Neuronal stem cell (in vitro differentiated cells): ENCODE measurements at regions not wholly inside any gene's neighbourhood (a gene's known extent, or its start where the extent isn't known, plus 50 kb on each side); places are given as distances from the start of the nearest gene placed in this dataset.

ENCODE experiments used
- DNase-seq: peaks from one replicate; pipeline ENCODE4 v3.0.0-alpha.2; 2013; ENCODE audit warnings: low spot score
- H2AFZ ChIP-seq: one replicate; pipeline ENCODE4 v1.6.1; 2013; ENCODE audit warnings: mild to moderate bottlenecking, low read length, inconsistent platforms
- H2AK5ac ChIP-seq: 2 replicates; pipeline ENCODE4 v1.6.1; 2013; ENCODE audit warnings: low read depth, mild to moderate bottlenecking, inconsistent platforms, low read length, moderate library complexity, mixed read lengths
- H2BK120ac ChIP-seq: 2 replicates; pipeline ENCODE4 v1.6.1; 2013; ENCODE audit warnings: low read depth, mild to moderate bottlenecking, inconsistent platforms, low read length, moderate library complexity, mixed read lengths
- H2BK12ac ChIP-seq: one replicate; pipeline ENCODE4 v1.6.1; 2013; ENCODE audit warnings: low read length, inconsistent platforms
- H2BK15ac ChIP-seq: 2 replicates; pipeline ENCODE4 v1.6.1; 2013; ENCODE audit warnings: mild to moderate bottlenecking, low read length, inconsistent platforms, mixed read lengths
- H2BK5ac ChIP-seq: one replicate; pipeline ENCODE4 v1.6.1; 2013; ENCODE audit warnings: inconsistent platforms, mild to moderate bottlenecking, low read length, moderate library complexity
- H3K14ac ChIP-seq: one replicate; pipeline ENCODE4 v1.6.1; 2013; ENCODE audit warnings: low read length, inconsistent platforms
- H3K18ac ChIP-seq: 2 replicates; pipeline ENCODE4 v1.6.1; 2013; ENCODE audit warnings: low read length, inconsistent platforms
- H3K23ac ChIP-seq: 2 replicates; pipeline ENCODE4 v1.6.1; 2013; ENCODE audit warnings: low read depth, mild to moderate bottlenecking, mixed read lengths, low read length, inconsistent platforms; ENCODE audit not compliant: poor library complexity
- H3K27ac ChIP-seq: replicated peaks from 3 replicates; pipeline ENCODE4 v1.5.1; 2013; ENCODE audit warnings: low read length, inconsistent platforms
- H3K27me3 ChIP-seq, 3 experiments: 2 replicates each; pipeline ENCODE4 v1.6.1; 2013; ENCODE audit warnings: low read length in 3 of 3, mild to moderate bottlenecking in 2 of 3, inconsistent platforms in 1 of 3, low read depth in 1 of 3, mixed read lengths in 1 of 3, moderate library complexity in 1 of 3; ENCODE audit not compliant: control insufficient read depth in 3 of 3, insufficient read depth in 3 of 3
- H3K36me3 ChIP-seq, 2 donors: replicated peaks in 1 of 2; 2 replicates each; pipeline ENCODE4 v1.6.1; 2013; ENCODE audit warnings: low read length in 2 of 2; ENCODE audit not compliant: control insufficient read depth in 2 of 2, insufficient read depth in 2 of 2
- H3K4ac ChIP-seq: 2 replicates; pipeline ENCODE4 v1.6.1; 2013; ENCODE audit warnings: inconsistent platforms, mild to moderate bottlenecking, low read length, moderate library complexity
- H3K4me1 ChIP-seq, 2 donors: 1 replicate in 1 of 2; 2 replicates in 1 of 2; pipeline ENCODE4 v1.6.1; 2013; ENCODE audit warnings: low read length in 2 of 2, low read depth in 1 of 2; ENCODE audit not compliant: control insufficient read depth in 2 of 2, insufficient read depth in 1 of 2
- H3K4me2 ChIP-seq: one replicate; pipeline ENCODE4 v1.6.1; 2013; ENCODE audit warnings: mild to moderate bottlenecking, low read length, inconsistent platforms; ENCODE audit not compliant: insufficient read depth, poor library complexity, severe bottlenecking
- H3K4me3 ChIP-seq, 2 donors: 2 replicates each; pipeline ENCODE4 v1.5.1; 2013; ENCODE audit warnings: low read length in 2 of 2, mild to moderate bottlenecking in 2 of 2, inconsistent platforms in 1 of 2, moderate library complexity in 1 of 2
- H3K79me1 ChIP-seq: one replicate; pipeline ENCODE4 v1.6.1; 2013; ENCODE audit warnings: low read depth, mild to moderate bottlenecking, inconsistent platforms, low read length, moderate library complexity
- H3K9ac ChIP-seq: one replicate; pipeline ENCODE4 v1.6.1; 2013; ENCODE audit warnings: mild to moderate bottlenecking, low read depth, low read length, inconsistent platforms; ENCODE audit not compliant: poor library complexity
- H3K9me3 ChIP-seq, 2 donors: replicated peaks in 1 of 2; 2 replicates each; pipeline versions ENCODE3 to v1.6.1; 2013; ENCODE audit warnings: low read length in 2 of 2, mild to moderate bottlenecking in 2 of 2, inconsistent platforms in 1 of 2, low read depth in 1 of 2, mixed read lengths in 1 of 2, moderate library complexity in 1 of 2; ENCODE audit not compliant: control insufficient read depth in 2 of 2, insufficient read depth in 1 of 2
- H4K8ac ChIP-seq: one replicate; pipeline ENCODE4 v1.6.1; 2013; ENCODE audit warnings: low read depth, mild to moderate bottlenecking, inconsistent platforms, low read length, moderate library complexity
- H4K91ac ChIP-seq: one replicate; pipeline ENCODE4 v1.6.1; 2013; ENCODE audit warnings: low read length, low read depth, mild to moderate bottlenecking, inconsistent platforms; ENCODE audit not compliant: poor library complexity
- WGBS, 2 donors: extraction: QIAGEN DNeasy Blood & Tissue Kit; methylation state at CpG; one replicate each; pipeline ENCODE4 v1.1.7; 2013; ENCODE audit warnings: missing lambda C conversion rate in 2 of 2, mixed read lengths in 1 of 2; ENCODE audit not compliant: insufficient read length in 2 of 2, insufficient replicate concordance in 1 of 2; ENCODE audit errors: extremely low coverage in 2 of 2; 5-methylcytosine and 5-hydroxymethylcytosine counted together

DNA sequence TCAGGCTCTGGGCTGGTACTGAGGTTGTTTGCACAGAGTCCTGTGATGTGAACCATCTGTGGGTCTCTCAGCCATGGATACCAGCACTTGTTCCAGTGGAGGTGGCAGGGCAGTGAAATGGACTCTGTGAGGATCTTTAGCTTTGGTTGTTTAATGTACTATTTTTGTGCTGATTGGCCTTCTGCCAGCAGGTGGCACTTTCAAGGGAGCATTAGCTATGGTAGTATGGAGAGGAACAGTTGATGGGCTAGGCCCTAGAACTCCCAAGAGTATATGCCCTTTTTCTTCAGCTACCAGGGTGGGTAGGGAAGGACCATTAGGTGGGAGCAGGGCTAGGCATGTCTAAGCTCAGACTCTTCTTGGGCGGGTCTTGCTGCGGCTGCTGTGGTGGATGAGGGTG is 257.0 kb upstream of the GYPC start:
- no peak overlapping the region for H3K4me3 ChIP-seq
- H4K91ac ChIP-seq = no peak overlapping the region
- H3K4me2 ChIP-seq = no peak overlapping the region
- no peak overlapping the region for H2AFZ ChIP-seq
- H3K27ac ChIP-seq = no peak overlapping the region
- H3K4me1 ChIP-seq = no peaks in the 10 kb centered on the region
- H2BK15ac ChIP-seq = no peak overlapping the region
- H3K14ac ChIP-seq = no peak overlapping the region
- H3K9ac ChIP-seq = no peak overlapping the region
- no peak overlapping the region for H2BK120ac ChIP-seq
- H4K8ac ChIP-seq = no peak overlapping the region
- WGBS, 2 donors = no CpG with 5 or more reads among the region's 2 CpGs
- H3K36me3 ChIP-seq = no peaks in the 10 kb centered on the region
- no peak overlapping the region for H3K4ac ChIP-seq
- no peak overlapping the region for H3K23ac ChIP-seq
- no peak overlapping the region for H2BK12ac ChIP-seq
- H3K27me3 ChIP-seq = no peaks in the 10 kb centered on the region
- H2BK5ac ChIP-seq = no peak overlapping the region
- no peak overlapping the region for H2AK5ac ChIP-seq
- DNase-seq = no peak
- no peaks in the 10 kb centered on the region for H3K9me3 ChIP-seq
- H3K79me1 ChIP-seq = no peaks in the 10 kb centered on the region
- no peak overlapping the region for H3K18ac ChIP-seq

DNA sequence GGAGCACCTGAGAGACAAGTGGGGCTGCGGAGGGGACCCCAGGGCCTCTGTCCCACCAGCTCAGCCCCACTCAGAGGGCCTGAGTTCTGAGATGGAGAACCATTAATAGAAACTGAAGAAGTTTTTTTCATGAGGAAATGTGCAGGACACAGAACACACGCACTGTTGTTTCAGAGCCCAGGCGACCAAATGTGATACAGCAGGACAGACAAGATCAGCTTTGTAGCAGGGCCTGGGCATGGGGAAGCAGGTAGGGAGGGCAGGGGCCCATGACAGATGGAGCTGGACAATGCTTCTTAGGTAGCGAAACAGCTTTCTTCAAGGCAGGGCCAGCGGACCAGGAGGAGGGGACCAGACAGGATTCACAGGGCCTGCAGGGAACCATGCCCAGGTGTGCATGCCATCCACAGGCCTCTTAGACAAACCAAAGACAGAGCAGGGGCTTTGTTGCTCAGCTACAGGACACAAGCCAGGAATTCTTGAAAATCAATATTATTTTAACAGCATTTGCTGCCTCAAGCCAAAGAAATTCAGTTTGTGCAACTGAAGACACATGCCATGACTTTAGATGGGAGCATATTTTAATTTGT is 252.8 kb upstream of the GYPC start:
- Histone ChIP-seq H2AK5ac (no peak overlapping the region), H3K4ac (no peak overlapping the region), H2AFZ (no peak overlapping the region), H2BK120ac (no peak overlapping the region), H3K4me2 (no peak overlapping the region), H4K8ac (no peak overlapping the region), H2BK15ac (no peak overlapping the region), H3K18ac (no peak overlapping the region), H2BK5ac (no peak overlapping the region), H3K23ac (no peak overlapping the region), H3K27ac (no peak overlapping the region), H3K4me3 (no peak overlapping the region), H3K36me3 (no peaks in the 10 kb centered on the region), H3K79me1 (no peaks in the 10 kb centered on the region), H3K27me3 (no peaks in the 10 kb centered on the region), H4K91ac (no peak overlapping the region), H3K9me3 (no peaks in the 10 kb centered on the region), H2BK12ac (no peak overlapping the region), H3K9ac (no peak overlapping the region), H3K4me1 (no peaks in the 10 kb centered on the region), H3K14ac (no peak overlapping the region)
- no peak for DNase-seq
- no CpG with 5 or more reads among the region's 5 CpGs for WGBS, 2 donors

DNA sequence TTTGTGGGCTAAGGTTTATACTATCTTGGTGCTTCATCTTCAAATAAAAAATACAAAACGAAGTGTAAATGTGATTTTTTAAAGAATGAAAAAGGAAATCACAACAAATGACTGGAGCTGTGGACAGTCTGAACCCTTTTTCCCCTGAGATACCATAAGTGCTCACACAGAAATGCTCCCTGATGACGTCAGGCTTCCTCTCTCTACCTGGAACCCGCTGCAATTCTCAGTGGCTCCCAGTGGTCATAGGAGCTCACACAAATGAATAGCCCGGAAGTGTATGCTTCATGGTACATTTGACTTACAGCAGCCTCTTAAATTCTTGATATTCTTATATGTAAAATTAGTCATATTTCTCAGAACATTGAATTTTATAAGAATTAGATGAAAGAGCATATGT is 249.7 kb upstream of the GYPC start:
- Histone ChIP-seq H3K9me3 (no peaks in the 10 kb centered on the region), H3K14ac (no peak overlapping the region), H4K91ac (no peak overlapping the region), H3K4me2 (no peak overlapping the region), H2BK5ac (no peak overlapping the region), H3K9ac (no peak overlapping the region), H2BK12ac (no peak overlapping the region), H3K27me3 (no peaks in the 10 kb centered on the region), H3K27ac (no peak overlapping the region), H3K36me3 (no peaks in the 10 kb centered on the region), H2AFZ (no peak overlapping the region), H3K23ac (no peak overlapping the region), H3K4ac (no peak overlapping the region), H2BK15ac (no peak overlapping the region), H3K4me1 (peaks cover 0 to 2% of the 10 kb centered on the region in 2 donors), H3K4me3 (no peak overlapping the region), H2BK120ac (no peak overlapping the region), H2AK5ac (no peak overlapping the region), H3K18ac (no peak overlapping the region), H3K79me1 (no peaks in the 10 kb centered on the region), H4K8ac (no peak overlapping the region)
- DNase-seq = no peak
- no CpG with 5 or more reads among the region's 4 CpGs for WGBS, 2 donors

DNA sequence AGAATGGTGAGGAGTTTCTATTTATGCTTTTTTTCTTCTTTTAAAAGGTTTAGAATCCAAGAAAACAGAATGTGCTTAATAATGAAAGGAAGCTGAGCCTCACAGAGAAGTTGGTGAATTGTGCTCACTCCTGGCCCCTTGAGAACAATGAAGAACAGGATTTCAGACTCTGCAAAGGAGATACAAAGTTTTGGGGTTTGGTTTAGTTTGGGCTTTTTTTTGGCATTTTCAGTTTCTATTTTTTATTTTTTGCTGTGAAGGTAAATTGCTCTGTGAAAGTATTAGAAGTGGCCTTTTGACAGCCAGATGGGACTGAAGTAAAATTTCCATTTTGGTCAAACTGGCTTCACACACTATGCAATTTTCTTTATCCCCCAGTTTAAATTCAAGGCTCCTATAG is 247.3 kb upstream of the GYPC start:
- H3K4me1 ChIP-seq = peaks cover 0 to 2% of the 10 kb centered on the region in 2 donors
- DNase-seq = no peak
- H4K8ac ChIP-seq = no peak overlapping the region
- H2BK120ac ChIP-seq = no peak overlapping the region
- no peak overlapping the region for H3K4ac ChIP-seq
- no peak overlapping the region for H3K23ac ChIP-seq
- no peak overlapping the region for H3K4me2 ChIP-seq
- H2AFZ ChIP-seq = no peak overlapping the region
- no peak overlapping the region for H2BK15ac ChIP-seq
- no peak overlapping the region for H2BK5ac ChIP-seq
- no peak overlapping the region for H3K4me3 ChIP-seq
- H3K9ac ChIP-seq = no peak overlapping the region
- no peak overlapping the region for H3K27ac ChIP-seq
- no peaks in the 10 kb centered on the region for H3K79me1 ChIP-seq
- no peaks in the 10 kb centered on the region for H3K36me3 ChIP-seq
- H3K14ac ChIP-seq = no peak overlapping the region
- no peak overlapping the region for H4K91ac ChIP-seq
- no peaks in the 10 kb centered on the region for H3K27me3 ChIP-seq
- H2BK12ac ChIP-seq = no peak overlapping the region
- H3K9me3 ChIP-seq = no peaks in the 10 kb centered on the region
- no peak overlapping the region for H3K18ac ChIP-seq
- H2AK5ac ChIP-seq = no peak overlapping the region
